ENCODE measurements at regions not wholly inside any gene's neighbourhood (a gene's known extent, or its start where the extent isn't known, plus 50 kb on each side); places are given as distances from the start of the nearest gene placed in this dataset.

GRCh38 chr13:79128158-79128557 is 277.9 kb downstream of the RBM26 start:
- Histone ChIP-seq H3K36me3 (ENCODE audit: control insufficient read depth, insufficient read depth, low read length) (no peaks in the 10 kb centered on the region), H3K4me1 (ENCODE audit: control insufficient read depth, insufficient read depth, low read length, poor library complexity, severe bottlenecking) (no peaks in the 10 kb centered on the region), H3K9me3 (ENCODE audit: control insufficient read depth, low read length) (no peaks in the 10 kb centered on the region), H3K27ac (ENCODE audit: low read depth, low read length, severe bottlenecking) (no peak overlapping the region), H3K4me3 (ENCODE audit: extremely low read depth, insufficient read depth, low read length, poor library complexity, severe bottlenecking) (no peak overlapping the region)
- WGBS, 2 experiments (ENCODE audit: insufficient coverage in 2 of 2) = no CpG with 5 or more reads among the region's 2 CpGs

- no peaks in the 10 kb centered on the region for H3K9me3 ChIP-seq (ENCODE audit: control insufficient read depth, low read length)
- H3K4me1 ChIP-seq (ENCODE audit: control insufficient read depth, insufficient read depth, low read length, poor library complexity, severe bottlenecking) = no peaks in the 10 kb centered on the region
- WGBS, 2 experiments (ENCODE audit: insufficient coverage in 2 of 2) = no CpG with 5 or more reads among the region's 1 CpG
- H3K27ac ChIP-seq (ENCODE audit: low read depth, low read length, severe bottlenecking) = no peak overlapping the region
- H3K36me3 ChIP-seq (ENCODE audit: control insufficient read depth, insufficient read depth, low read length) = no peaks in the 10 kb centered on the region
- H3K4me3 ChIP-seq (ENCODE audit: extremely low read depth, insufficient read depth, low read length, poor library complexity, severe bottlenecking) = no peak overlapping the region
Observed at GRCh38 chr13:79126706-79127105, 279.3 kb downstream of the RBM26 start.

GRCh38 chr13:79124183-79124582 is 281.9 kb downstream of the RBM26 start:
- no peaks in the 10 kb centered on the region for H3K9me3 ChIP-seq (ENCODE audit: control insufficient read depth, low read length)
- no peak overlapping the region for H3K27ac ChIP-seq (ENCODE audit: low read depth, low read length, severe bottlenecking)
- no peaks in the 10 kb centered on the region for H3K4me1 ChIP-seq (ENCODE audit: control insufficient read depth, insufficient read depth, low read length, poor library complexity, severe bottlenecking)
- no peaks in the 10 kb centered on the region for H3K36me3 ChIP-seq (ENCODE audit: control insufficient read depth, insufficient read depth, low read length)
- H3K4me3 ChIP-seq (ENCODE audit: extremely low read depth, insufficient read depth, low read length, poor library complexity, severe bottlenecking) = no peak overlapping the region
- 89 to 92% methylated on average over 2 of the region's 2 CpGs for WGBS, 2 experiments (ENCODE audit: insufficient coverage in 2 of 2)

GRCh38 chr13:79121286-79121685 is 284.8 kb downstream of the RBM26 start:
- H3K4me1 ChIP-seq (ENCODE audit: control insufficient read depth, insufficient read depth, low read length, poor library complexity, severe bottlenecking) = no peaks in the 10 kb centered on the region
- H3K36me3 ChIP-seq (ENCODE audit: control insufficient read depth, insufficient read depth, low read length) = no peaks in the 10 kb centered on the region
- H3K27ac ChIP-seq (ENCODE audit: low read depth, low read length, severe bottlenecking) = no peak overlapping the region
- no peaks in the 10 kb centered on the region for H3K9me3 ChIP-seq (ENCODE audit: control insufficient read depth, low read length)
- H3K4me3 ChIP-seq (ENCODE audit: extremely low read depth, insufficient read depth, low read length, poor library complexity, severe bottlenecking) = no peak overlapping the region
- WGBS, 2 experiments (ENCODE audit: insufficient coverage in 2 of 2) = 70 to 84% methylated on average over 4 of the region's 4 CpGs

GRCh38 chr13:79119578-79120107 is 286.4 kb downstream of the RBM26 start:
- no peaks in the 10 kb centered on the region for H3K4me1 ChIP-seq (ENCODE audit: control insufficient read depth, insufficient read depth, low read length, poor library complexity, severe bottlenecking)
- 88 to 90% methylated on average over 23 to 30 of the region's 34 CpGs for WGBS, 2 experiments (ENCODE audit: insufficient coverage in 2 of 2)
- H3K9me3 ChIP-seq (ENCODE audit: control insufficient read depth, low read length) = no peaks in the 10 kb centered on the region
- no peaks in the 10 kb centered on the region for H3K36me3 ChIP-seq (ENCODE audit: control insufficient read depth, insufficient read depth, low read length)
- H3K4me3 ChIP-seq (ENCODE audit: extremely low read depth, insufficient read depth, low read length, poor library complexity, severe bottlenecking) = no peak overlapping the region
- no peak overlapping the region for H3K27ac ChIP-seq (ENCODE audit: low read depth, low read length, severe bottlenecking)

- H3K27ac ChIP-seq (ENCODE audit: low read depth, low read length, severe bottlenecking) = no peak overlapping the region
- no peaks in the 10 kb centered on the region for H3K4me1 ChIP-seq (ENCODE audit: control insufficient read depth, insufficient read depth, low read length, poor library complexity, severe bottlenecking)
- no peaks in the 10 kb centered on the region for H3K36me3 ChIP-seq (ENCODE audit: control insufficient read depth, insufficient read depth, low read length)
- H3K4me3 ChIP-seq (ENCODE audit: extremely low read depth, insufficient read depth, low read length, poor library complexity, severe bottlenecking) = no peak overlapping the region
- no peaks in the 10 kb centered on the region for H3K9me3 ChIP-seq (ENCODE audit: control insufficient read depth, low read length)
Observed at GRCh38 chr13:79112016-79112415, 294.0 kb downstream of the RBM26 start.

- H3K27ac ChIP-seq (ENCODE audit: low read depth, low read length, severe bottlenecking) = no peak overlapping the region
- H3K4me3 ChIP-seq (ENCODE audit: extremely low read depth, insufficient read depth, low read length, poor library complexity, severe bottlenecking) = no peak overlapping the region
- no peaks in the 10 kb centered on the region for H3K4me1 ChIP-seq (ENCODE audit: control insufficient read depth, insufficient read depth, low read length, poor library complexity, severe bottlenecking)
- no peaks in the 10 kb centered on the region for H3K36me3 ChIP-seq (ENCODE audit: control insufficient read depth, insufficient read depth, low read length)
- WGBS, 2 experiments (ENCODE audit: insufficient coverage in 2 of 2) = 100% methylated on average over 1 of the region's 1 CpG; no CpG with 5 or more reads in 1 of the 2 experiments
- no peaks in the 10 kb centered on the region for H3K9me3 ChIP-seq (ENCODE audit: control insufficient read depth, low read length)
Observed at GRCh38 chr13:79108914-79109643, 297.0 kb downstream of the RBM26 start.

- Histone ChIP-seq H3K9me3 (ENCODE audit: control insufficient read depth, low read length) (no peaks in the 10 kb centered on the region), H3K36me3 (ENCODE audit: control insufficient read depth, insufficient read depth, low read length) (no peaks in the 10 kb centered on the region), H3K4me3 (ENCODE audit: extremely low read depth, insufficient read depth, low read length, poor library complexity, severe bottlenecking) (no peak overlapping the region), H3K27ac (ENCODE audit: low read depth, low read length, severe bottlenecking) (no peak overlapping the region), H3K4me1 (ENCODE audit: control insufficient read depth, insufficient read depth, low read length, poor library complexity, severe bottlenecking) (no peaks in the 10 kb centered on the region)
- WGBS, 2 experiments (ENCODE audit: insufficient coverage in 2 of 2) = 71% methylated on average over 1 of the region's 4 CpGs; no CpG with 5 or more reads in 1 of the 2 experiments
Observed at GRCh38 chr13:79098596-79098995, 307.5 kb downstream of the RBM26 start.

GRCh38 chr13:79097201-79097600 is 308.9 kb downstream of the RBM26 start:
- Histone ChIP-seq H3K4me1 (ENCODE audit: control insufficient read depth, insufficient read depth, low read length, poor library complexity, severe bottlenecking) (no peaks in the 10 kb centered on the region), H3K36me3 (ENCODE audit: control insufficient read depth, insufficient read depth, low read length) (no peaks in the 10 kb centered on the region), H3K9me3 (ENCODE audit: control insufficient read depth, low read length) (no peaks in the 10 kb centered on the region), H3K4me3 (ENCODE audit: extremely low read depth, insufficient read depth, low read length, poor library complexity, severe bottlenecking) (no peak overlapping the region), H3K27ac (ENCODE audit: low read depth, low read length, severe bottlenecking) (no peak overlapping the region)
- WGBS, 2 experiments (ENCODE audit: insufficient coverage in 2 of 2) = 73 to 85% methylated on average over 1 of the region's 1 CpG

- Histone ChIP-seq H3K27ac (ENCODE audit: low read depth, low read length, severe bottlenecking) (no peak overlapping the region), H3K4me3 (ENCODE audit: extremely low read depth, insufficient read depth, low read length, poor library complexity, severe bottlenecking) (no peak overlapping the region), H3K36me3 (ENCODE audit: control insufficient read depth, insufficient read depth, low read length) (no peaks in the 10 kb centered on the region), H3K4me1 (ENCODE audit: control insufficient read depth, insufficient read depth, low read length, poor library complexity, severe bottlenecking) (no peaks in the 10 kb centered on the region), H3K9me3 (ENCODE audit: control insufficient read depth, low read length) (no peaks in the 10 kb centered on the region)
- 80% methylated on average over 1 of the region's 1 CpG; no CpG with 5 or more reads in 1 of the 2 experiments for WGBS, 2 experiments (ENCODE audit: insufficient coverage in 2 of 2)
Observed at GRCh38 chr13:79096099-79096498, 310.0 kb downstream of the RBM26 start.

- no peaks in the 10 kb centered on the region for H3K4me1 ChIP-seq (ENCODE audit: control insufficient read depth, insufficient read depth, low read length, poor library complexity, severe bottlenecking)
- no peak overlapping the region for H3K27ac ChIP-seq (ENCODE audit: low read depth, low read length, severe bottlenecking)
- 60 to 63% methylated on average over 2 of the region's 4 CpGs for WGBS, 2 experiments (ENCODE audit: insufficient coverage in 2 of 2)
- H3K4me3 ChIP-seq (ENCODE audit: extremely low read depth, insufficient read depth, low read length, poor library complexity, severe bottlenecking) = no peak overlapping the region
- H3K9me3 ChIP-seq (ENCODE audit: control insufficient read depth, low read length) = no peaks in the 10 kb centered on the region
- H3K36me3 ChIP-seq (ENCODE audit: control insufficient read depth, insufficient read depth, low read length) = no peaks in the 10 kb centered on the region
Observed at GRCh38 chr13:79090552-79091124, 315.4 kb downstream of the RBM26 start.

Data from mesodermal cell (in vitro differentiated cells).